ENCODE measurements at regions not wholly inside any gene's neighbourhood (a gene's known extent, or its start where the extent isn't known, plus 50 kb on each side); places are given as distances from the start of the nearest gene placed in this dataset.

GRCh38 chr13:89034015-89034414 is 1362.8 kb downstream of the SLITRK5 start:
- TF ChIP-seq FOXP2 (optimal IDR thresholded peaks at IDR 0.05; ENCODE audit: control extremely low read depth, extremely low read length, insufficient read depth): no peak
- no peak for TF ChIP-seq POLR2AphosphoS5 (IDR thresholded peaks at IDR 0.05; ENCODE audit: borderline replicate concordance, low read depth, low read length)
- TF ChIP-seq EZH2 (IDR thresholded peaks at IDR 0.05): no peak
